Neural progenitor cell (in vitro differentiated cells): ENCODE measurements at regions not wholly inside any gene's neighbourhood (a gene's known extent, or its start where the extent isn't known, plus 50 kb on each side); places are given as distances from the start of the nearest gene placed in this dataset.

Experiments used
- EZH2 ChIP-seq: fragments of 200-600 bp; sonication (generic); IDR thresholded peaks from 2 replicates; pipeline ENCODE4 v1.6.1; 2017; ENCODE audit warnings: antibody characterized with exemption, mild to moderate bottlenecking, moderate library complexity
- TF ChIP-seq, protein P1 (sequence below): fragments of 200-600 bp; sonication (generic); IDR thresholded peaks from 2 replicates; pipeline ENCODE4 v1.5.1; 2017; ENCODE audit warnings: antibody characterized with exemption, mild to moderate bottlenecking

GRCh38 chr3:193943200-193943599 lies 192.7 kb upstream of the HES1 start:
- TF ChIP-seq, protein P1, sequence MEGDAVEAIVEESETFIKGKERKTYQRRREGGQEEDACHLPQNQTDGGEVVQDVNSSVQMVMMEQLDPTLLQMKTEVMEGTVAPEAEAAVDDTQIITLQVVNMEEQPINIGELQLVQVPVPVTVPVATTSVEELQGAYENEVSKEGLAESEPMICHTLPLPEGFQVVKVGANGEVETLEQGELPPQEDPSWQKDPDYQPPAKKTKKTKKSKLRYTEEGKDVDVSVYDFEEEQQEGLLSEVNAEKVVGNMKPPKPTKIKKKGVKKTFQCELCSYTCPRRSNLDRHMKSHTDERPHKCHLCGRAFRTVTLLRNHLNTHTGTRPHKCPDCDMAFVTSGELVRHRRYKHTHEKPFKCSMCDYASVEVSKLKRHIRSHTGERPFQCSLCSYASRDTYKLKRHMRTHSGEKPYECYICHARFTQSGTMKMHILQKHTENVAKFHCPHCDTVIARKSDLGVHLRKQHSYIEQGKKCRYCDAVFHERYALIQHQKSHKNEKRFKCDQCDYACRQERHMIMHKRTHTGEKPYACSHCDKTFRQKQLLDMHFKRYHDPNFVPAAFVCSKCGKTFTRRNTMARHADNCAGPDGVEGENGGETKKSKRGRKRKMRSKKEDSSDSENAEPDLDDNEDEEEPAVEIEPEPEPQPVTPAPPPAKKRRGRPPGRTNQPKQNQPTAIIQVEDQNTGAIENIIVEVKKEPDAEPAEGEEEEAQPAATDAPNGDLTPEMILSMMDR = no peak
- no peak for TF ChIP-seq EZH2
